Adrenal gland (tissue), 5 donors: ENCODE measurements at regions not wholly inside any gene's neighbourhood (a gene's known extent, or its start where the extent isn't known, plus 50 kb on each side); places are given as distances from the start of the nearest gene placed in this dataset.

Experiments
- CTCF ChIP-seq, 6 experiments: fragments of 450-650 bp in 4 of 6; fragments of 200-600 bp in 2 of 6; sonication (generic) in 1 of 6; IDR thresholded peaks; 1 replicate in 5 of 6; 2 replicates in 1 of 6; pipeline versions ENCODE4 v1.5.1 to v1.8.0; 2016 to 2021; ENCODE audit warnings: antibody characterized with exemption in 6 of 6, mild to moderate bottlenecking in 2 of 6, moderate library complexity in 1 of 6
- POLR2A ChIP-seq, 2 donors: fragments of 450-650 bp; IDR thresholded peaks; one replicate each; pipeline ENCODE4 v1.6.1; 2017; ENCODE audit warnings: antibody characterized with exemption in 2 of 2, mild to moderate bottlenecking in 2 of 2, moderate library complexity in 1 of 2
- donor health status: DM: no; HTN: no; CAD: no.

GRCh38 chr18:72411261-72411660 lies 132.9 kb downstream of the CBLN2 start:
- TF ChIP-seq CTCF (IDR thresholded peaks at IDR 0.05) = no peak
- TF ChIP-seq POLR2A (IDR thresholded peaks at IDR 0.05) = no peak
